NCI-H2227 (cell line): ENCODE measurements at regions not wholly inside any gene's neighbourhood (a gene's known extent, or its start where the extent isn't known, plus 50 kb on each side); places are given as distances from the start of the nearest gene placed in this dataset.

ENCODE experiments used
- DNase-seq: peaks from one replicate; lab custom pipeline; 2025; ENCODE audit not compliant: unreplicated experiment; lab: John Stamatoyannopoulos, UW

DNA sequence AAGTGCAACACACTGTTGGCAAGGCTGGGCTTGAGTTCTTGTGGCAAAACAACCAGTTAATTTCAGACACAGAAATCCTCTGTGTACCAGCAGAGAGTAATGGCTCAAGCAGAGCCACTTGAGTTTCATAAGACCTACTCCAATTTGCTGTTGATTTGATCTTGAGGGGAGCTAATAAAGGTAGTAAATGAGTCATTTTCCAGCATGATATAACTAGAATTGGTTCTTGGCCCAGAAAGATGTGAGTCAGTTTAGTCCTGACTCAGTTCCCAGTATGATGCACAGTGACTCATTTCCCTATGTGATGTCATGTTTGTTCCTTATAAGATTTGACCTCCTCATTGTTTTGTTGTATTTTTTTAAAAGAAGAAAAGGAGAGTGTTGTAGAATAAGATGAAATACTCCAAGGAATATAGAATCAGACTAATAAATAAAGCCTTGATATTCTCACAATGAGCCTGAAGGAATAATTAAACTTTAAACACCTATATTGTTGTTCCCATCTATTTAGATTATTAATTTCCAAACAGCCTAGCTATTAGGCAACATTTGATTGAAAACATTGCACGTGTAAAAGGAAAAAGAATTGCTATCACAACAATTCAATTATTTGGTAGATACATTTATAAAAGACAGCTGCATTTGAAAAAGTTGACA lies 186.2 kb downstream of the REEP3 start:
- DNase-seq, result no peak

DNA sequence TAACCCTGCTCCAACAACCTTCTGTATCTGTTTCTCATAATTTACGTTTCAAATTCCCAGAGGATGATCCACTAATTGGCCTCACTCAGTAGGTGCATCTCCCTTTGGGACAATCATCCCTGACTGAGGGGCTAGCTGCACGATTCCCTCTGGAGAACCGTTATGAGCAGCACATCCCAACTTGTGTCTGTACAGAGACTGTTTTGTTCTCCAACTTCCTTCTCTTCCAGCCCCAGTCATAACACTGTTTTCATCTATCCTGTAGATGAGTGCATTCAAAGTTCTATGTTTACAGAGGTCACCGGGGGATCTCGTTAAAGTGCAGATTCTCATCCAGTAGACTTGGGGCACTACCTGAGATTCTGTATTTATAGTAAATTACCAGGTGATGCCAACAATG lies 187.2 kb downstream of the REEP3 start:
- DNase-seq, result no peak

DNA sequence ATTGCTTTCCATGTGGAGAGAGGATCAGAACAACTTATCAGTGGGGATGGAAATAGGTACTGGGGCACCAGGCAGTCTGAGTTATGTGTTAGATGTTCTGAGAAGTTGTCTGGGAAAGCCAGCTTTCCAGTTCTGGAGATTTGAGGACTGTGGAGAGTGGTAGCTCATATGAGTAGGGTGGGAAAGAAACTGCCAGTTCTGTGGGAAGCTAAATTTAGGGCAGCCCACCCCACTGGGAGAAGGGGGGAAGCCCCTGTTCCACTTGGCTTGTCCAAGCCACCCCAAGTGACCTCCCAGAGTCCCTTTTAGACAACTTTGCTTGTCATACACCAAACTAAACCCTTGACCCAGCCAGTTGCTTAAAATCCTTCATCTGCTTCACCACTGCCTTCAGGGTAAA lies 189.5 kb downstream of the REEP3 start:
- no peak for DNase-seq

DNA sequence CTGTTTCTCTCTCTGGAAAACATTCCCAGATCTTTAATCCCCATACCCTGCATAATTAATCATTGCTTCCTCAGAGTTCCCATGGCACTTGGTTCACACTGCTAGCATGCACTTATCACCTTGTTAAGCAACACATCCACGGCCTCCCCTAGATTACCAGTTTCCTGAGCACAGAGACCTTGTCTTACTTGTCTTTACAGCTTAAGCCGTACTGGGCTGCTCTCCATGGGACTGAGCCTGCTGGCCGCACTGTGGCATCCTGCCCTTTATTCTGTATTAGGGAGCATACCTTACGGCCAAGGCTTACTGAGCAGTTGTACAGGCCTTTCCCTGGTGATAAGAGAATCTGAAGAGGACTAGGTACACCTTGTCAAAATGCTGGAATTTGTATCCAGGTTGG lies 190.2 kb downstream of the REEP3 start:
- DNase-seq, result no peak

DNA sequence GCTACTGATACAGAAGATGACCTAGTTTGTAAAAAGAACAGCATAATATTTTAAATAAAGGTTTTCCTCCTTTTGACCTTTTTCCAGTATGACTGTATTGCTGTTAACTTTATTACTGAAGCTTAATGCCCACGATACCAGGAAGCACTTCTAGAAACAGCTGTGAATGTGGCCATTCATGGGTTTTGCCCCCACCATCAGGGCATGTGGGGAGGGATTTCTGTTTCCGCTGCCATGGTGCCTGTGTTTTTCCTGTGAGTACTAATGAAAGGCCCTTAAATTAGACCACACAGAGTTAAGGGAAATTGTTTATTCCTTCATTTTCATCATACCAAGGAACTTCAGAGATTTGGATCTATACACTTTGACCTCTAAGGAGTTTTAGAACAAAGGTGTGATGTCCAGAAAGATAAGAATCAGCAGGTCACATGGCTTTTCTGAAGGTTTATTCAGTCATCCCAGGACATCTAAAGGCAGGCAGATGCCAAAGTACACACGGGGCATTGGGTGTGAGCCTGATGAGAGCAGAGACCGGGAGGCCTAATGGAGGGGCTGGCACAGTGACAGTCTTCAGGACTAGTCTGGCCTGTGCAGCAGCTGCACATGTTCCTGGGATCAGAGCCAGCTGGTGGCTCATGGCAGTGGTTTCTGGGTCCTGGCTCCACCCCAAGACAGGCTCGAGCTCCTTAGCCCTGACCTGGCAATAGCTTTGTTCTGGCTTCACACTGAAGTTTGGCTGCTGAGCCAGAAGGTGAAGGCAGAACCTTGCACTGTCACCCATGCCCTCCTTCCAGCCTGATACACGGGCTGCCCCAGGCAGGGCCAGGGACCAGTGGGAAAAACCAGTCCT lies 190.9 kb downstream of the REEP3 start:
- DNase-seq, result peak; percentile 17

DNA sequence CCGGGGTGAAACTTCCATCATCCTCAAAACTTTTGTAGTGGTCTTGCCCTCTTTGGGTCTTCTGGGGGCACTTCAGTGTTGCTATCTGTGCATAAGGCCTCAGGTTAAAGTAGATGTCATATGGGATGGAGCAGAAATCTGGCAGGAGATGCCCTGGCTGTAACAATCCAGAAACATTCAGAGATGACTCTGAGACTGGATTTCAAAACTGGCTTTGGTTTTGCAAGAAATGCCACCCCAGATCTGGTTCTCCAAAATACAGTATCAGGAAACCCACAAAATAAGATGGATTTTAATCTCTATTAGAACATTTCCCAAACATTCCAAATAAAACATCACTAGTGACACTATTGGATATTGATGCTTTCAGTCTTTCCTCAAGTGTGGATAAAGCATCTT lies 191.5 kb downstream of the REEP3 start:
- no peak for DNase-seq

DNA sequence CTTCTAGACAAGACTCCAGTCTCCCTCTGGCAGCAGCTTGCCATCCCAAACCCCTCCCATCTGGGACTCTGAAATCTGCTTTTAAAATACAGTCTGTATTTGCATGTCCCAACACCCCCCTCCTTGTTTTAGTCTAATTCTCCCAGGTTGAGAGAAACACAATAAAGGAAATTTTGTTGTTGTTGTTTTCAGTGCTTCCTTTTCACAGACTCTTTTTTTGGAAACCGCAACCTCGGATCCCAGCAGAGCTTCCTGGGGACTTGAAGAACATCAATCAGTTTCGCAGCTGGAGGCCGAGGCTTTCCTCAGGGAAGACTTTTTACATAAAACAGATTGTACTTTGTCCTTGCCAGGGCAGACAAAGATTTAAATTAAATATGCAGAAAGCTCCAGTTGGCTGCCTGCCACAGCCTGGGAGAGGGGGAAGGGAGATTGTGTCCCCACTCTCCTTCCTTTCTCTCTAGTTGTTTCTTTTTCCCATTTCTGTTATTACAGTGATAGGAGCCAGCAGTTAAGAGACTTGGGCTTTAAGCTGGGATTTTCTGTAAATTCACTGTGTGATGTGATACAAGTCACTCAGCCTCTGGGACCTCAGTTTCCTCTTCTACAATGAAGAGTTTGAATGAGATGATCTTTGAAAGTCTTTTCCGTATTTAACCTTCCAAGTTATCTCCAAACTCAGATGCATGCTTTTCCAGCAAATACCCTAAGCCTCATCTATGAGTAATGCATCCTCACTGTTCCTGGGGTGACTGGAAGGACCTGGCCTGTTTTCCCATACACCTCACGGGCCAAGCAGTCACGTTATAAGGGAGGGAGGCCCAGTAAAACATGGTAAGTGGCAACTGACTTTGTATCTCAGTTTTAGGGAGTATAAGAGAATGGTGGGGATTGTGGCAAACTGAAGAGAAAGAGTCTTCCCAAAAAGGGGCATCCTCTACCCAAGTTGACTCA lies 192.3 kb downstream of the REEP3 start:
- peak; percentile 80 for DNase-seq

DNA sequence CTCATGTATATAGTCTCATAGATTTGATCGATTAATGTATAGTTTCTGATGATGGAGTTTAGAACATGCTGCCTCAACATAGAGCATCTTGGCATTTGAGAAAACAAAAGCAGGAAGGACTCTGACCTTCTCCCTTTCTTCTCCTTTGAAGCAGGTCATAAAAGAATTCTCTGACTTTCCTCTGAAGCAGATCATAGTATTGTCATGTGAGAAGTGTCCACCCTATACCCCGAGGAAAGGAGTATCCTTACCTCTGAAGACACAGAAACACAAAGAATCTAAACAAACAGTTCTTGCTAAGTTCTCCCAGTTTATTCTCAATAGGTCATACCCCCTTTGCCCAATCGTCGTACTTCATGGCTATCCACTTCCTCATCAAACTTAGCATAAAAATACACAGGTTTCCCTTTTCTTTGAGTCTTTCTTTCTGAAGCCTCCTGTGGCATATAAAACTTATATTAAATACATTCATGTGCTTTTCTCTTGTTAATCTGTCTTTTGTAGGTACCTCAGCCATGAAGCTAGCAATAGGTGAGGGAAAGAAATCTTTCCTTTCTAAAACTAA lies 194.9 kb downstream of the REEP3 start:
- no peak for DNase-seq

DNA sequence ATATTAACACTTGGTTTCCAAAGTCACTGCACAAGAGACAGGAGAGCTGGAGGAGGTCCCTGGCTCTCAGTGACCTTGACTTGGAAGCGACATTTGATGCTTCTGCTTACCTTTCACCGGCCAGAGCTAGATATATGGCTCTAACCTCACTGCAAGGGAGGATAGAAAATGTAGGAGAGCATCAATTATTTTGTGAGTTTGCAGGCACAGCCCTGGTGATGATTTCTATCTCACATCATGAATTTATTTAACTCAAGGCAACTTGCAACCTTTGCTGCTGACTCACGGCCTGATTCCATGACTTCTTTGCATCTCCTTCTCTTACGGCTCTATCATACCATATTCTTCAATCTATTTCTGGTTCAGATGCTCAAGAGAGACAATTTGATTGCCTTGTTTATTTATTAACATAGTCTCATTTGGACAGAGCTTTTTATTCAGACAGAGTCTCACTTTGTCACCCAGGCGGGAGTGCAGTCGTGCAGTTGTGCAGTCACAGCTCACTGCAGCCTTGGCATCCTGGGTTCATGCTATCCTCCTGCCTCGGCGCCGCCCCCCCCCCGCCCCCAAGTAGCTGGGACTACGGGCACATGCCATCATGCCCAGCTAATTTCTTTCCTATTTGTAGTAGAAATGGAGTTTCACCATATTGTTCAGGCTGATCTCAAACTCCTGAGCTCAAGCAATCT lies 196.0 kb downstream of the REEP3 start:
- DNase-seq, result no peak

DNA sequence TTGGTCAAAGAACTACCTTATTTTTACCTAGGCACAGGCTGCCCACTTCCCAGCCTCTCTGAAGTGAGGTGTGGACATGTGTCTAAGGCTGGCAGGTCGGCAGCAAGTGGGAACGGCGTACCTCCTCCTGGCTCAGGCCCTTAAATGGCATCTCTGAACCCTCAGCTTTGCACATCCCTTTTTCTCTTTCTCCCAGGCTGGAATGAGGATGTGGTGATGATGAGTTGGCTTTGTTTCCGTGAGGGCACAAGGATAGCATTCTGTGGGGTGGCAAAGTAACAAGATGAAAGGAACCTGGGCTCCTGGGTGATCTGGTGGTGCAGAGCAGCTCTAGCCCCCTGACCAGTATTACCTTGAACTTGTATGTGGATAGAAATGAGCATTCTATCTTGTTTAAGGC lies 196.8 kb downstream of the REEP3 start:
- no peak for DNase-seq

DNA sequence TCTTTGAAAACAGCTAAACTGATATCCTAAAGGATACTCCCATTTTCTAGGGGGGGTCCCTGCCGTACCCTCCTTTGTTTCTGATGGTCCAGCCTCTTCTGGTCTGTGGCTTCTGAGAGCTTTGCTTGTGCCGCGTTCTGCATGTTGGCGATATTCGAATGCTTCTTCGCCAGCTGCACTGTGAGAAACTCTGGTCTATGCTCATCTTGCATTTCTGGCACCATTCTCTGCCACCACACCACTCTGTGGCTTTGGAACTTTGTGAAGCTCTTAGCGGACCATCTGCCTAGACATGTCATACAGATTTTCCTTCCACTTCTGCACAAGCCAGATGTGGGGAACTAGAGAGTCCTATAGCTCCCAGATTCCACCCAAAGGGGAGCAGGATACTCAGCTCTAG lies 197.2 kb downstream of the REEP3 start:
- no peak for DNase-seq

DNA sequence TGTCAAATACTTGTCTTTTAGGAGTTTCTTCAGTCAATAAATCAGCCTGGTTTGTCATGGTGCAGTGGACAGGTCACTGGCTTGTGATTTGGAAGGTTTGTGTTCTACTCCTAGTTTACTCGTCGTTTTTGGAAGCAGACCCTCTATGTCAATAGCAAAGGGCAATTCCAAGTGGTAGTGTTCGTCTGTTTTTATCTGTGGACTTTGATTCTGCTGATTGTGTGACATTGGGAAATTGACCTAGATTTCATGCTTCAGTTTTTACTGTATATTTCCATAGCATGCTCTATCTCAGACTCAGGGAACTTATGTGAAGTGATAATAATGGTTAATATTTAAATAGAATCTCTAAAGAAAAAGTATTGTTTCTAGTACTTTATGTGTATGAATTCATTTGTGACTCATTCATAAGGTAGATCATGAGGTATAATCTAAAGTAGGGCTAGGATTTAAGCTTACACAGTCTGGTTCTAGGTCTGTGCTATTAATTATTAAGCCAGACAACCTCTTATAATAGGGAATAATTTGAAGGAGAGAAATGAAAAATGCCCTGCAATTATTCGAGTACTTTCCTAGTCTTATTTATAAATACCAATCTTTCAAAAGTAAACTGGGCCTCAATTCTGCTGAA lies 198.1 kb downstream of the REEP3 start:
- no peak for DNase-seq

DNA sequence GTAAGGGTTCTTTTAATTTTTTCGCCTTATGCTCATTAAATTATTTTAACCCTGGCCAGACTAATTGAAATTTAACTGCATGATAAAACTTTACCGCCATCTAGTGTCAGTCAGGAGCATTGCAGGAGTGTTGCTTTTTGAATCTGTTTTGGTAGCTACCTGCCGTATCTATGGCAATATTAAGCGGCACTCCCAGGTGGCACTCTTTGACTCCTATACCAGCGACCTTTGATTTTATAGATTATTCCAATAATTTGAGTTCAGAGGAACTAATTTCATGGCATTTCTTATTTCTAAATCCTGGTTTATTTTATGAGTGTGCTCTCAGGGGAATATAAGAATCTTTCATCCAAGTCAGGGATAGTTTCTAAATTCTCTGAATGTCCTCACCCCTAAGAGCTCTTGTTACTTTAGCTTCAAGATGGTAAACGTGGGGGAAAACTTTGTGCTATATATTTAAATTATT lies 198.9 kb downstream of the REEP3 start:
- DNase-seq, result peak; percentile 61

DNA sequence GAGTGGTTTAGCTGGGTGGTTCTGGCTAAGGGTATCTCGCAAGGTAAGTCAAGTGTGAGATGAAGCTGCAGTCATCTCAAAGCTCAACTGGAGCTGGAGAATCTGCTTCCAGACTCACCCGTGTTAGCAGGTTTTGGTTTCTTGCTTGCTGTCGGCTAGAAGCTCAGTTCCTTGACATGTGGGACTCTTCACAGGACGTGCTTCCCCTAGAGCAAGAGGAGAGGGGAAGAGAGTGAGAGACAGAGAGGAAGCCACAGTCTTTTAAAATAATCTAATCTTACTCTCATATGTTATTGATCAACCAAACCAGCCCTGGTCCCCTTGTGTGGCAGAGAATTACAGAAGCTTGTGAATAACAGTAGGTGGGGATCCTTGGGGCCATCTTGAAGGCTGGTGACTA lies 199.5 kb downstream of the REEP3 start:
- no peak for DNase-seq

DNA sequence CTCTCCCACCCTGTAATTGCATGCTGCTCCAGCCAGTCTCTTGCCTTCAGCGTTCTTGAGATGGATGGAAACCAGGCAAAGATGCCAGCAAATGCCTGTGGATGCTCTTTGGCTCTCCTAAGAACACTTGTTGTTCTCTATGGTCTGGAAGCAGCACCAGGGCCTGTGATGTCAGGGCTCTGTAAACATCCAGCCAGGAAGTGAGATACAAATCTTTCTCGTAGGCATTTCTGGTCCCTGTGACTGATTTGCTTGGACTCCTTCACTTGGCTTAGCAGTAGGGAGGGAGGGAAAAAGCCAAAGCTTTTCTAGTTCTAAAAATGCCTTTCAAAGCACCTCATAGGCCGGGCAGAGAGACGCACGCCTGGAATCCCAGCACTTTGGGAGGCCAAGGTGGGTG lies 201.3 kb downstream of the REEP3 start:
- no peak for DNase-seq

DNA sequence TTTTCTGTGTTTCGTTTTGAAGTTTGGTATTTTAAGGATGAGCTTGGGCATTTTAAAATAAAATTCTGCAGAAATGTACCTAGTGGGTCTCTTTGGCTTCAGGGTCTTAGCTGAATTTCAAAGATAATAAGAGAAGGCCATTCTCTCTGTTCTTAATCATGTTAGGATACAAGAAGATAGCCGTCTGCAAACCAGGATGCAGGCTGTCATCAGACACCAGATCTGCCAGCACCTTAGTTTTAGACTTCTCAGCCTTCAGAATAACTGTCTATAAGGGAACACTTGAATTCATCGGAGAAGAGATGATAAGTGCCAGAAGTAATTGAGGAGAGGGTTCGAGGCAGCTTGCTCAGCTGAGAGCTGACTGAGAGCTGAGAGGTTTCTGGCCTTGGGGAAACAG lies 202.1 kb downstream of the REEP3 start:
- DNase-seq, result no peak

DNA sequence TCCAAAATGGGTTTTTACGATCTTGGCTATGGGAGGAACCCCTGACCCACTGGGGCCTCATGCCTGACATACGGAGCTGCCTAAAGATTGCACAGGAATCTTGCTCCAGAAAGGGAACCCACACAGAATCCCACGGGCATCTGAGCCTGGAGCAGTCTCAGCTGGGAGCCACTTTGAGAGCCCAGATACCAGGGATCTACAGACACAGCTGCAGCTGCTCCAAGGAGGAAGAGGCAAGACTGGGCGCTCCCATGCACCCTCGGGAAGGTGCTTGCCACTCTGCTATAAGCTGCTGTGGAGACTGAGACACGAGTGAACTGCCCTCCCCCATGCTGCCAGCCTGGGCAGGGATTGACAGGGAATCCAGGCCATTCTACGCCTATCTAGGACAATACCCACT lies 202.5 kb downstream of the REEP3 start:
- no peak for DNase-seq

DNA sequence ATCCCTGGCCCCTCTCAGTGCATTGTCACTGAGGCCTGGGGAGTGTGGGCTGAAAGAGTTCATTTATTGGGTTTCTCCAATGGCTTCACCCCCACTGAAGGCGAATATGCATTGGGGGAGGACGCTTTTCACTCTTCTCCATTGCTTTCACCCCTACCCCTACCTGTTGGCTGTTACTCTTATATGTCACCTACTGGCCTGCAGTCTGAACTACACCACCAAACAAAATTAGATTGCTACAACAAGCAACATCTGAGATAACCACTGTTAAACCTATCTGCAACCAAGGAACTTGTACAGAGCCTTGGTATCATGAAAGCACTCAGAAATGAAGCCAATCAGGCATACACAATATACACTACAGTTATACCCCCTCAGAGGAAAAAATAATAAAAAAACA lies 203.7 kb downstream of the REEP3 start:
- no peak for DNase-seq

DNA sequence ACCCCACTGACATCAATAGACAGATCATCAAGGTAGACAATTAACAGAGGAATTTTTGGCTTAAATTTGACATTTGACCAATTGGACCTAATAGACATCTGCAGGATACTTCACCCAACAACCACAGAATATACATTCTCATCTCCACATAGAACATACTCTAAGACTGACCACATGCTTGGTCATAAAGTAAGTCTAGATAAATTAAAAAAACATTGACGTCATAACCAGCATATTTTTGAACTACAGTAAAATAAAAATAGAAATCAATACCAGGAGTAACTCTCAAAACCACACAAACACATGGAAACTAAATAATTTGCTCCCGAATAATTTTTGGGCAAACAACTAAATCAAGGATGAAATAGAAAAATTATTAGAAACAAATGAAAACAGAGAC lies 205.7 kb downstream of the REEP3 start:
- no peak for DNase-seq

DNA sequence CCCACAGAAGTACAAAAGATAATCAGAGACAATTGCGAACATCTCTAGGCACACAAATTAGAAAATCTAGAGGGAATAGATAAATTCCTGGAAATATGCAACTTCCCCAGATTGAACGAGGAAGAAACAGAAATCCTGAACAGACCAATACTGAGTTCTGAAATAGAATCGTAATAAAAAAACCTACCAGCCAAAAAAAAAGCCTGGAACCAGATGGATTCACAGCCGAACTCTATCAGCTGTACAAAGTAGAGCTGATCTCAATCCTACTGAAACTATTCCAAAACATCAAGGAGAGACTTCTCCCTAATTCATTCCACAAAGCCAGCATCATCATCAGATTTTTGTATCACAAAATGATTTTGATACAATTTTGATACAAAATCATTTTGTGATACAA lies 206.4 kb downstream of the REEP3 start:
- no peak for DNase-seq
